NB4 (cell line): ENCODE measurements at regions not wholly inside any gene's neighbourhood (a gene's known extent, or its start where the extent isn't known, plus 50 kb on each side); places are given as distances from the start of the nearest gene placed in this dataset.

Source experiments
- DNase-seq: peaks from one replicate; pipeline ENCODE4 v3.0.0; 2010; ENCODE audit warnings: low read depth
- H3K4me3 ChIP-seq: one replicate; pipeline ENCODE4 v1.5.1; 2011; ENCODE audit warnings: mild to moderate bottlenecking, low read depth, low read length, moderate library complexity
- MAX ChIP-seq: IDR thresholded peaks from 2 replicates; pipeline ENCODE4 v1.6.1; 2011; ENCODE audit warnings: low read depth, low read length
- MYC ChIP-seq: IDR thresholded peaks from 2 replicates; pipeline ENCODE4 v1.6.1; 2011; ENCODE audit warnings: low read depth, low read length
- POLR2A ChIP-seq: IDR thresholded peaks from 2 replicates; pipeline ENCODE4 v1.6.1; 2011; ENCODE audit warnings: mild to moderate bottlenecking; ENCODE audit not compliant: insufficient read length; ENCODE audit errors: extremely low read depth
- TF ChIP-seq, protein P1 (sequence below): IDR thresholded peaks from one replicate; pipeline ENCODE4 v1.5.1; 2012; ENCODE audit warnings: low read depth, low read length

DNA sequence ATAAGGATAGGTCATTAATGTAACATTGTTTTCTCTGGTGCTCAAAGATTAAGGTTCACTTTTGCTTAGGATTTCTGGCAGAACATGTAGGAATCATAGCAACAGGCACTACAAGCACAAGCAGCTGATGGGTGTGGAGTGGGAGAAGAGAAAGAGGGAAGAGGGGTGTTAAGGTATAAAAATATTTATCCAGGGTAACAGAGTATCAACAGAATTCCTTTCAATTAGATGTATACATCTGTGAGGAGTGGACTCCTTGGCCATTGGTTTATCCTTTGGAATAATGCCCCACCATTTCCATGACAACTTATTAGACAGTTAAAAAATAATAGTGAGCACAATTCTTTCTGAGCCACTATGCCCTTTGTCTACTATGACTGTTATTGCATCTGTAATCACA lies 388.3 kb upstream of the DDHD1 start:
- no peak for DNase-seq
- TF ChIP-seq MAX (no peak), MYC (no peak), POLR2A (no peak)
- TF ChIP-seq, protein P1, sequence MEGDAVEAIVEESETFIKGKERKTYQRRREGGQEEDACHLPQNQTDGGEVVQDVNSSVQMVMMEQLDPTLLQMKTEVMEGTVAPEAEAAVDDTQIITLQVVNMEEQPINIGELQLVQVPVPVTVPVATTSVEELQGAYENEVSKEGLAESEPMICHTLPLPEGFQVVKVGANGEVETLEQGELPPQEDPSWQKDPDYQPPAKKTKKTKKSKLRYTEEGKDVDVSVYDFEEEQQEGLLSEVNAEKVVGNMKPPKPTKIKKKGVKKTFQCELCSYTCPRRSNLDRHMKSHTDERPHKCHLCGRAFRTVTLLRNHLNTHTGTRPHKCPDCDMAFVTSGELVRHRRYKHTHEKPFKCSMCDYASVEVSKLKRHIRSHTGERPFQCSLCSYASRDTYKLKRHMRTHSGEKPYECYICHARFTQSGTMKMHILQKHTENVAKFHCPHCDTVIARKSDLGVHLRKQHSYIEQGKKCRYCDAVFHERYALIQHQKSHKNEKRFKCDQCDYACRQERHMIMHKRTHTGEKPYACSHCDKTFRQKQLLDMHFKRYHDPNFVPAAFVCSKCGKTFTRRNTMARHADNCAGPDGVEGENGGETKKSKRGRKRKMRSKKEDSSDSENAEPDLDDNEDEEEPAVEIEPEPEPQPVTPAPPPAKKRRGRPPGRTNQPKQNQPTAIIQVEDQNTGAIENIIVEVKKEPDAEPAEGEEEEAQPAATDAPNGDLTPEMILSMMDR, result no peak
- no peak overlapping the region for H3K4me3 ChIP-seq

DNA sequence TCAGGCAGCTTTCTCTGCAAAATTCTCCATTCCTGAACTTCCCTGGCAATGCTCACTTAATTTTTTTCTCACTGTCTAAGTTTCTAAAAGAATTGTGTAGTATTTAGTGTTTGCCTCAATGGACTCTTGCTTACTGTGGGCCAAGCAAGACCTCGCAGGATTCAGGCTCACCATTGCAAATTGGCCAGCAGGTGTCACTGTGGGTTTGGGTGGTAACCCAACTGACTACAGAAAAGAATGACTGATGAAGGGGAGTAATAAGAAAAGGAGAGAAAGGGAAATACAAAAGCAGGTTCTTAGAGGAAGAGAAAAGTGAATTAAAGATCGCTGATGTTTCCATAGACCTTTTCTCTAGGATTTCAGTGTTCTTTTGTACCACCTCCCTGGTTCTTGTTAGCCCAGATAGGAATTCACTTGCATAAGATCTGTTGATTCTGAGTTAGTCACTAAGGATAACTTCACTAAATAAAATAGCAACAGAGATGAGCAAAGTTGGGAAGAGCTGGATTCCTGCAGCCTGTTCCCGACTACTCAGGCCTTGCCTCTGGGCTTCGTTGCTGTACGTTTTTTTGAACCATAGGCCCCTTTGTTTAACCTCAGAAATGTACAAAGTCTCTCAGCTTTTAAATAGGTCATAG lies 386.5 kb upstream of the DDHD1 start:
- DNase-seq, result peak; percentile 67
- no peak overlapping the region for H3K4me3 ChIP-seq
- TF ChIP-seq POLR2A, result no peak
- TF ChIP-seq MAX, result no peak
- TF ChIP-seq, protein P1, result peak; percentile 75
- no peak for TF ChIP-seq MYC

- no peak overlapping the region for H3K4me3 ChIP-seq
- DNase-seq, result no peak
- no peak for TF ChIP-seq POLR2A
- TF ChIP-seq, protein P1, result no peak
Observed at GRCh38 chr14:53538316-53538881, 385.3 kb upstream of the DDHD1 start.

DNA sequence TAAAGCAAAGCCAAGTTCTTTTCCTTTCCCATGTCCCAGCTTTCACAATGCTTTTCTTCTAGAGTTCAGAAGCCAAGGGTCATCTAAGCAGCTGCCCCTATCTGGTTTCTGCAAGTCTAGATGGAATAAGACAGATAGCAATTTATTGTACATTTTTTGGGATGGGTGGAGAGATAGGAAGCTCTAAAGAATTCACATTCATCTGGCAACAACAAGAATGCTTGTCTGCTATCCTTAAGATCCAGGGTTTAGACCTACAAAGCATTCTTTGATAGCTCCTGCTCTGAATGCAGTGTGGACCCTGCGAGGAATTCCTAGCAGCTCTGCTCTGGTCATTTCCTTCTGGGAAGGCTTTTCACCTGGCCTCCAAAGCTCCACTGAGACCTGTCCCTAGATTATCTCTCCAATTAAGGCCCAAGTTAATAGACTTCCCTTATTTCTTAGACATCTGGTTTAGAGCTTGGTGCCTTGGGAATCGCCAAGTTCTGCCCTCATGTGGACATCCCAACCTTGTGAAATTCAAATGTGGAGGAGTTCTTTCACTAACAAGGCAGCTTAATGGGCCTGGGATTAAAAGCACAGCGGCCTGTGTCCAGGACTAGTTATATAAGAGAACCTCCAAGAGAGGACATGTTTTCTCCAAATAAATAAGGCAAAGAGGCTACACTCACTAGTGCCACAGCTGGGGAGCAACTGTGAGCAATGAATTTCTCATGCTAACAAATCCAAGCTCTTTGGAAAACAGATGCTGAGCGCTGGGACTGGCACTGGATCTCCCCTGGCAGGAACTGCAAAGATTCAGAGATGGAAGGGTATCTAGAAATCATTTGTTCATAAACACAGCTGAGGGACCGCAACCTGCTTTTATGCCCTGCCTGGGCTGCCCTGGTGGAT lies 384.5 kb upstream of the DDHD1 start:
- no peak for DNase-seq
- no peak overlapping the region for H3K4me3 ChIP-seq
- TF ChIP-seq, protein P1, result no peak
- TF ChIP-seq MAX (no peak), POLR2A (no peak), MYC (no peak)

DNA sequence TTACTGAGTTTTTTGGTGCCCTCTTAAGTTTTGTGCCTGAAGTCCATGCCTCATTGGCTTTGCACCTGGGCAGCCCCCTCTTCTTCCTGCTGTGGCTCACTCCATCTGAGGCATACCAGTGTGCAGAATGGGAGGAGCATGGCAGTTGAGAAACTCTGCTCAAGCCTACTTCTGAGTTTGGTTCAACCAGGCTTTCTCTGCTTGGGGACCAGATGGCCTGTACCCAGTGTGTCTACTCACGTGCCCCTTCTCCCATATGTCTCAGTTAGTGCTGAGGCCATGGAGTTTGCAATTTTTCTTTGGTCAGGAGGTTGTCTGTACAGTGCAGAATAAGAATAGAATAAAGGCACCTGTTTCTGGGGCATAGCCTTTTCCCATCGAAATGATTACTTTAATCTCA lies 383.3 kb upstream of the DDHD1 start:
- no peak for TF ChIP-seq POLR2A
- no peak for TF ChIP-seq MYC
- no peak for TF ChIP-seq MAX
- TF ChIP-seq, protein P1, result no peak
- no peak overlapping the region for H3K4me3 ChIP-seq
- DNase-seq, result no peak
